SK-N-MC (cell line): ENCODE measurements at regions not wholly inside any gene's neighbourhood (a gene's known extent, or its start where the extent isn't known, plus 50 kb on each side); places are given as distances from the start of the nearest gene placed in this dataset.

Source experiments
- EZH2 ChIP-seq: fragments of 200-600 bp; sonication (generic); IDR thresholded peaks from one replicate; pipeline ENCODE4 v1.6.1; 2017; ENCODE audit warnings: antibody characterized with exemption
- POLR2AphosphoS5 ChIP-seq: IDR thresholded peaks from 2 replicates; pipeline ENCODE4 v1.6.1; 2012; ENCODE audit warnings: mild to moderate bottlenecking, low read depth, low read length, borderline replicate concordance

DNA sequence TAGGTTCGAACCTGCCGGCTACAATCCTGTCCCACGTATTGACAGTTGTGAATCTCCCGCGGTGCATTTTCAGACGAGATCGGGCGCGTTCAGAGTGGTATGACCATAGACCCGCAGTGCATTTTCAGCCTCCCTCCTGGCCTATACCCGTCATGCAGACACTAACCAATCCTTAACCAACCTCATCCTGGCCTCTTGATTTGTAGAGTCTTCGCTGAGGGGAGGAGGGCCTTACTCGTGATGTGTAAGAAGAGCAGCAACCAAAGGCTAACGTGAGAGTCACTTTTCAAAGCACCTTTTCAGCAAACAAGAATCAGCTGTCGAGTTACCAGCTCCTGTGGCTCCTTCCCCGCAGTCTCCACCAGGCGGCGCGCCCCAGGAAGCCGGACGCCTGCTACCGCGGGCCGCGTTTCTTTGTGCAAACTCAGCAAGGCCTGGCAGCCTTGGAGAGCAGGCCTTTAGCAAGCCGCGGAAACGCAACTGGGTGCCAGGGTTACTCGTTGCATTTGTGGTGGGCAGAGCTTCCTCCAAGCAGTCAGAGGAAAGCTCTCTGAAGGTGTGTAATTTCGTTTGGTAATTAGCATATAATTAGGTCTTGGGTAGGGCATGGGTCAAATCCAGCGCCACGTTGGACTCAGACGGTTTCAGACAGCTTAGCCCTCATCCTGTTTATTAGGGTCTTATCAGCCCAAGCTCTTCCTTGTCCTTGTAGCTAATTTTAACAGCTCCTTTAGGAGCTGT lies 139.8 kb downstream of the OR2B2 start:
- TF ChIP-seq EZH2 (no peak), POLR2AphosphoS5 (peak; percentile 49; the same call in 1 of the 2 replicates)
